OCI-LY3 (cell line): ENCODE measurements at regions not wholly inside any gene's neighbourhood (a gene's known extent, or its start where the extent isn't known, plus 50 kb on each side); places are given as distances from the start of the nearest gene placed in this dataset.

Source experiments
- H2AFZ ChIP-seq: fragments of 200-600, 300-600 bp; shearing (Covaris generic); 2 replicates; pipeline ENCODE4 v1.6.0; 2014; ENCODE audit warnings: antibody characterized with exemption, low read depth, low read length
- H3K27ac ChIP-seq: fragments of 200-600, 300-600 bp; sonication (generic); 2 replicates; pipeline ENCODE4 v1.5.1; 2014; ENCODE audit warnings: mild to moderate bottlenecking, low read length, moderate library complexity, mixed read lengths
- H3K27me3 ChIP-seq: fragments of 200-600, 300-600 bp; sonication (generic); 2 replicates; pipeline ENCODE4 v1.6.1; 2014; ENCODE audit warnings: low read depth, low read length, mixed read lengths
- H3K36me3 ChIP-seq: fragments of 200-600, 300-600 bp; sonication (generic); replicated peaks from 2 replicates; pipeline ENCODE3; 2014; ENCODE audit warnings: low read depth, low read length, mixed read lengths
- H3K4me1 ChIP-seq: fragments of 300-600, 200-600 bp; sonication (generic); 2 replicates; pipeline ENCODE4 v1.6.1; 2014; ENCODE audit warnings: low read length, mixed read lengths
- H3K4me2 ChIP-seq: fragments of 200-600, 300-600 bp; sonication (generic); 2 replicates; pipeline ENCODE4 v1.6.1; 2014; ENCODE audit warnings: low read length, mixed read lengths
- H3K4me3 ChIP-seq: fragments of 300-600, 200-600 bp; sonication (generic); 2 replicates; pipeline ENCODE4 v1.5.1; 2014; ENCODE audit warnings: antibody characterized with exemption, mild to moderate bottlenecking, low read length, moderate library complexity
- H3K79me2 ChIP-seq: fragments of 300-600, 200-600 bp; shearing (Covaris generic); 2 replicates; pipeline ENCODE4 v1.6.1; 2014; ENCODE audit warnings: mild to moderate bottlenecking, low read length, mixed read lengths
- H3K9ac ChIP-seq: fragments of 300-600, 200-600 bp; shearing (Covaris generic); 2 replicates; pipeline ENCODE4 v1.6.0; 2014; ENCODE audit warnings: mild to moderate bottlenecking, low read length, moderate library complexity
- H3K9me3 ChIP-seq: fragments of 200-600, 300-600 bp; shearing (Covaris generic); 2 replicates; pipeline ENCODE4 v1.6.1; 2014; ENCODE audit warnings: low read length, mixed read lengths; ENCODE audit not compliant: insufficient read depth
- H4K20me1 ChIP-seq: fragments of 200-600, 300-600 bp; sonication (generic); 2 replicates; pipeline ENCODE4 v1.6.1; 2016; ENCODE audit warnings: low read length, mixed read lengths; ENCODE audit not compliant: insufficient read depth
- CTCF ChIP-seq: fragments of 200-600, 300-600 bp; sonication (generic); IDR thresholded peaks from 2 replicates; pipeline ENCODE4 v1.5.1; 2014; ENCODE audit warnings: antibody characterized with exemption, low read length, low read depth
- EZH2phosphoT487 ChIP-seq: fragments of 200-600 bp; shearing (Covaris generic); IDR thresholded peaks from 2 replicates; pipeline ENCODE4 v1.6.1; 2018; ENCODE audit warnings: antibody characterized with exemption, mixed run types, low read depth

- H2AFZ ChIP-seq = no peak overlapping the region
- no peaks in the 10 kb centered on the region for H4K20me1 ChIP-seq
- no peak overlapping the region for H3K9ac ChIP-seq
- H3K4me3 ChIP-seq = no peak overlapping the region
- no peak overlapping the region for H3K27ac ChIP-seq
- H3K9me3 ChIP-seq = peaks cover 10% of the 10 kb centered on the region; the same call in 1 of the 2 replicates
- no peaks in the 10 kb centered on the region; the same call in 1 of the 2 replicates for H3K4me1 ChIP-seq
- H3K4me2 ChIP-seq = no peak overlapping the region
- H3K27me3 ChIP-seq = no peaks in the 10 kb centered on the region
- no peak for TF ChIP-seq EZH2phosphoT487
- no peak for TF ChIP-seq CTCF
- H3K79me2 ChIP-seq = no peaks in the 10 kb centered on the region; the same call in 1 of the 2 replicates
- H3K36me3 ChIP-seq = peaks cover 20% of the 10 kb centered on the region
Observed at GRCh38 chr14:71424941-71425340, 507.3 kb upstream of the RGS6 start.

GRCh38 chr14:71426001-71426400 lies 506.2 kb upstream of the RGS6 start:
- Histone ChIP-seq H3K9me3 (peaks cover 10% of the 10 kb centered on the region; the same call in 1 of the 2 replicates), H3K36me3 (peaks cover 20% of the 10 kb centered on the region), H4K20me1 (no peaks in the 10 kb centered on the region), H3K4me2 (no peak overlapping the region), H3K79me2 (no peaks in the 10 kb centered on the region; the same call in 1 of the 2 replicates), H3K4me3 (no peak overlapping the region), H3K27ac (no peak overlapping the region), H3K4me1 (peaks cover 8% of the 10 kb centered on the region), H3K9ac (no peak overlapping the region), H2AFZ (no peak overlapping the region), H3K27me3 (no peaks in the 10 kb centered on the region)
- TF ChIP-seq CTCF = no peak
- no peak for TF ChIP-seq EZH2phosphoT487

- no peak overlapping the region for H3K9ac ChIP-seq
- no peaks in the 10 kb centered on the region for H4K20me1 ChIP-seq
- H3K27ac ChIP-seq = no peak overlapping the region
- no peak overlapping the region for H3K4me3 ChIP-seq
- no peak overlapping the region for H2AFZ ChIP-seq
- peaks cover 11% of the 10 kb centered on the region for H3K4me1 ChIP-seq
- peaks cover 4% of the 10 kb centered on the region; the same call in 1 of the 2 replicates for H3K9me3 ChIP-seq
- TF ChIP-seq CTCF (no peak), EZH2phosphoT487 (no peak)
- peaks cover 14% of the 10 kb centered on the region for H3K36me3 ChIP-seq
- H3K4me2 ChIP-seq = no peak overlapping the region
- no peaks in the 10 kb centered on the region; the same call in 1 of the 2 replicates for H3K79me2 ChIP-seq
- H3K27me3 ChIP-seq = no peaks in the 10 kb centered on the region
Observed at GRCh38 chr14:71429902-71430301, 502.3 kb upstream of the RGS6 start.

GRCh38 chr14:71430321-71430677 lies 501.9 kb upstream of the RGS6 start:
- H3K27ac ChIP-seq = no peak overlapping the region
- H3K9me3 ChIP-seq = peaks cover 4% of the 10 kb centered on the region; the same call in 1 of the 2 replicates
- H3K4me2 ChIP-seq = peak overlapping the region; percentile 63
- H3K27me3 ChIP-seq = no peaks in the 10 kb centered on the region
- no peak for TF ChIP-seq CTCF
- TF ChIP-seq EZH2phosphoT487 = no peak
- peak overlapping the region; percentile 17; the same call in 1 of the 2 replicates for H3K9ac ChIP-seq
- no peaks in the 10 kb centered on the region for H4K20me1 ChIP-seq
- peaks cover 12% of the 10 kb centered on the region for H3K36me3 ChIP-seq
- peaks cover 11% of the 10 kb centered on the region for H3K4me1 ChIP-seq
- no peak overlapping the region for H2AFZ ChIP-seq
- peak overlapping the region; percentile 41 for H3K4me3 ChIP-seq
- H3K79me2 ChIP-seq = no peaks in the 10 kb centered on the region; the same call in 1 of the 2 replicates
